Activated naive CD4-positive, alpha-beta T cell treated with anti-CD3 and anti-CD28 coated beads, Interleukin-2, amount 50 U/mL, for 24 hours (primary cell): ENCODE measurements at regions not wholly inside any gene's neighbourhood (a gene's known extent, or its start where the extent isn't known, plus 50 kb on each side); places are given as distances from the start of the nearest gene placed in this dataset.

Experiments used
- H3K27ac Mint-ChIP-seq: one replicate; pipeline ENCODE4 v1.8.0; 2021; ENCODE audit warnings: mild to moderate bottlenecking, mixed read lengths
- H3K27me3 Mint-ChIP-seq: one replicate; pipeline ENCODE4 v1.8.0; 2021; ENCODE audit warnings: mixed read lengths
- H3K36me3 Mint-ChIP-seq: one replicate; pipeline ENCODE4 v1.8.0; 2021; ENCODE audit warnings: mixed read lengths
- H3K4me1 Mint-ChIP-seq: one replicate; pipeline ENCODE4 v1.8.0; 2021; ENCODE audit warnings: mixed read lengths
- H3K4me3 Mint-ChIP-seq: one replicate; pipeline ENCODE4 v1.8.0; 2021; ENCODE audit warnings: mild to moderate bottlenecking, mixed read lengths
- H3K9me3 Mint-ChIP-seq: one replicate; pipeline ENCODE4 v1.8.0; 2021; ENCODE audit warnings: mixed read lengths

GRCh38 chr13:78239714-78240113 is 321.1 kb upstream of the EDNRB start:
- Mint-ChIP-seq H3K9me3 (no peaks in the 10 kb centered on the region), H3K36me3 (no peaks in the 10 kb centered on the region), H3K27ac (no peak overlapping the region), H3K27me3 (peaks cover 6% of the 10 kb centered on the region), H3K4me1 (no peaks in the 10 kb centered on the region), H3K4me3 (no peak overlapping the region)

GRCh38 chr13:78238911-78239310 is 320.3 kb upstream of the EDNRB start:
- H3K27me3 Mint-ChIP-seq: peaks cover 6% of the 10 kb centered on the region
- H3K9me3 Mint-ChIP-seq: no peaks in the 10 kb centered on the region
- H3K27ac Mint-ChIP-seq: no peak overlapping the region
- H3K4me1 Mint-ChIP-seq: no peaks in the 10 kb centered on the region
- no peak overlapping the region for H3K4me3 Mint-ChIP-seq
- no peaks in the 10 kb centered on the region for H3K36me3 Mint-ChIP-seq

DNA sequence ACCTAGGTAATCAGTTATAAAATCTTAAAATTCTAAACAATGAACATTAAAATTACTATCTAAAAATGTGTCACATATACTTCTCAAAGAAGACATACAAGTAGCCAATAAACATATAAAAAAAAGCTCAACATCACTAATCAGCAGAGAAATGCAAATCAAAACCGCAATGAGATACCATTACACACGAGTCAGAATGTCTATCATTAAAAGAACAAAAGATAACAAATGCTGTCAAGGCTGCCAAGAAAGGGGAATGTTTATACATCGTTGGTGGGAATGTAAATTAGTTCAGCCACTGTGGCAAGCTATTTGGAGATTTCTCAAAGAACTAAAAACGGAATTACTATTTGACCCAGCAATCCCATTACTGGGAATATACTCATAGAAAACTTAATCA is 310.3 kb upstream of the EDNRB start:
- Mint-ChIP-seq H3K4me1 (no peaks in the 10 kb centered on the region), H3K9me3 (peaks cover 4% of the 10 kb centered on the region), H3K36me3 (no peaks in the 10 kb centered on the region), H3K4me3 (no peak overlapping the region), H3K27ac (no peak overlapping the region), H3K27me3 (no peaks in the 10 kb centered on the region)

GRCh38 chr13:78228211-78228610 is 309.6 kb upstream of the EDNRB start:
- Mint-ChIP-seq H3K36me3 (no peaks in the 10 kb centered on the region), H3K4me1 (no peaks in the 10 kb centered on the region), H3K9me3 (peaks cover 4% of the 10 kb centered on the region), H3K4me3 (no peak overlapping the region), H3K27me3 (no peaks in the 10 kb centered on the region), H3K27ac (no peak overlapping the region)

GRCh38 chr13:78227709-78228108 is 309.1 kb upstream of the EDNRB start:
- Mint-ChIP-seq H3K27ac (no peak overlapping the region), H3K9me3 (peaks cover 4% of the 10 kb centered on the region), H3K4me1 (no peaks in the 10 kb centered on the region), H3K27me3 (no peaks in the 10 kb centered on the region), H3K4me3 (no peak overlapping the region), H3K36me3 (no peaks in the 10 kb centered on the region)

DNA sequence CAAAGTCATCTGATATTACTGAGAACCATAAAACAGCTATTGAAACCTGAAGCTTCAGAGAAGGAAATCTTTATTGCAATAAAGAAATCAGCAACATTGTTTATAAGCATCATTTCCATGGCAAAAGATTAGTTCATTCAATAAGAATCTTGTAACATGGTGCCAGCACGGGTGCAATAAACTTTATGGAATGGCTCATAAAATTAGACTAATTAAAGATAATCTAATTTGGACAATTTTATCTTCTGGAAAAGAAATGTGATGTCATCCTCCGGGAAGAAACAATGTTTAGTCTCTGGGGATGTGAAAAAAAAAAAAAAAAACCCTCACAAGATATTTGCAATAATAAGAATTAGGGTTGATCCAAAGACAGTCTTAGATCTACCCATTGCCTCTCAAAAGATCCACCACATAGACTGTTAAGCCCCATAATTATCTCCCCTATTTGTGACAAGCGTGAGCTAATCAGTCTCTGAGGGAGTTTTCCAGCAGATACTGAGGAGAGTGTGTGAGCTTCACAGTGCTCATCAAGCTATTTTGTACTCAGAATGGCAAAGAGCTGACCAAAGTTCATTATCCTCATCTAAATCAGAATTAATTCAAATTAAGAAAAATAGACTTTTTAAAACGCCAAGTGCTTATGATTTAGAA is 297.0 kb upstream of the EDNRB start:
- no peaks in the 10 kb centered on the region for H3K36me3 Mint-ChIP-seq
- no peaks in the 10 kb centered on the region for H3K9me3 Mint-ChIP-seq
- H3K4me3 Mint-ChIP-seq: no peak overlapping the region
- H3K27me3 Mint-ChIP-seq: no peaks in the 10 kb centered on the region
- H3K27ac Mint-ChIP-seq: no peak overlapping the region
- no peaks in the 10 kb centered on the region for H3K4me1 Mint-ChIP-seq

- Mint-ChIP-seq H3K27ac (no peak overlapping the region), H3K9me3 (no peaks in the 10 kb centered on the region), H3K4me1 (no peaks in the 10 kb centered on the region), H3K4me3 (no peak overlapping the region), H3K36me3 (no peaks in the 10 kb centered on the region), H3K27me3 (peaks cover 5% of the 10 kb centered on the region)
These were observed 282.8 kb upstream of the EDNRB start for GRCh38 chr13:78201411-78201810.

GRCh38 chr13:78198821-78199220 is 280.2 kb upstream of the EDNRB start:
- no peak overlapping the region for H3K27ac Mint-ChIP-seq

DNA sequence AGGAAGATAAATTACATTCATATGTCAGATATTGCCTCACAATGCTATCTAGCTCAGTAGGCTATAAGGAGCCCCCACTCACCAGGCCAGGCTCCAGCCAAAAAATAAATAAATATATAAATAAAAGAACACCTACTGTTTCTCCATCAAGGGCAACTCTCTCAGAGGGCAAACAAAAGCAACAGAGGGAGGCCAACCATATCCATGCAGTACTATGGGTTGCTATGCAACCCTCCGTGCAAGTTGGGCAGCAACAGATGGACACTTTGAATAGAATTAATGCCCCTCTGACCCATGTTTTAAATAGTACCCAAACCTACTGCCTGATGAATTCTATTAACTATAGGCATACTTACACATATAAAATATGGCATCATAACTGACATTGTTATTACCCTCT is 279.8 kb upstream of the EDNRB start:
- no peak overlapping the region for H3K4me3 Mint-ChIP-seq
- no peaks in the 10 kb centered on the region for H3K36me3 Mint-ChIP-seq
- H3K27me3 Mint-ChIP-seq: peaks cover 4% of the 10 kb centered on the region
- H3K27ac Mint-ChIP-seq: no peak overlapping the region
- no peaks in the 10 kb centered on the region for H3K9me3 Mint-ChIP-seq
- no peaks in the 10 kb centered on the region for H3K4me1 Mint-ChIP-seq

More at GRCh38 chr13:78198821-78199220, 280.2 kb upstream of the EDNRB start:
- Mint-ChIP-seq H3K27me3 (peaks cover 5% of the 10 kb centered on the region), H3K4me1 (no peaks in the 10 kb centered on the region), H3K36me3 (no peaks in the 10 kb centered on the region), H3K4me3 (no peak overlapping the region), H3K9me3 (no peaks in the 10 kb centered on the region)

DNA sequence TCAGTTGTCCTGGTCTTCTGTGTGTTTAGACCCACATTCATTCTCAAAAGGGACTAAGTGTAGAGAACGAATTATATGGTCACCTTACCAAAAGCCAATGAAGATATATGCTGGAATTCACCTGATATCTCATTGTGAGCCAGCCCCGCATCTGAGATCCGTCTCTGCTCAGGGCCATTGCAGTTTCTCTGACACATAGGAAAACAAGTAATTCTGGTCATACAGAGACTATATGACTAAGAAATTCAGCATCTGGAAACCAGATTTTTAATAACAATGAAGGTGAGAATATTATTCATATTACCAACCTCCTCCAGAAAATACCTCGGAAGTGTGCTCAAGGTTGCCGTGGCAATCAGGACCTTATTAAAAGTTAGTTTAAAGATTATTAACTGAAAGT is 278.6 kb upstream of the EDNRB start:
- Mint-ChIP-seq H3K4me3 (no peak overlapping the region), H3K36me3 (no peaks in the 10 kb centered on the region), H3K9me3 (no peaks in the 10 kb centered on the region), H3K27me3 (peaks cover 2% of the 10 kb centered on the region), H3K4me1 (no peaks in the 10 kb centered on the region), H3K27ac (no peak overlapping the region)

DNA sequence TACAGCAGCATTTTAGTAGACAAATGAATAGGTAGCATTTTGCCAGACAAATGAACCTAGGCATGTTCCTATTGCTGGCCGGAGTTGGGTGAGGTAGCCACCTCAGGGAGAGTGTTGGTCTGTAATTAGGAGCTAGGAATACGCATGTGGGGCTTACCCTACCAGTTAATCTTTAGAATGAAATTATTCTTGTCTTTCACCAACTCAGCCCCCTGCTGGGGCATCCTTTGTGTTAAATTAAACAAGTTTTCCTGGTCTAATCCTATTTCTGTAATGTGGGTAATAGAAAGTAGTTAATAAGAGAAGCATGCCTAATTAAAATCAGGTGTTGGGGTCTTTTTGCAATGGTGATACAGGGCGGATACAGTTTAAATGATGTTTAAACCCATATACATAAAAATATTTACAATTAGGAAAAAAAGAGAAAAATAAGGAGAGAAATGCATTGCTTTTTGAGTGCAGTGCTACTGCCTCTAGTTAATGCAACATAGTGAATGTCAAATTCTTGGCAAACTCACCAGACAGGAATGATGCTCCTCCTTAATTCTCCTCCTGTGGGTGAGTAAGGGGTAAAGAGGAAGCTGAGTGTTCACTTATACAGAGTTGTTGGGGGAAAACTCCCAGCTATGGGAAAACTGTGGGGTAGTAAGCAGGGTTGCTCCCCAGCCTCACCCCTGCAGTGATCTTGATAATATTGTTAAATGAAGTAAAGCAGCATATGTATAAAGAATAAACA is 276.4 kb upstream of the EDNRB start:
- Mint-ChIP-seq H3K36me3 (no peaks in the 10 kb centered on the region), H3K4me1 (no peaks in the 10 kb centered on the region), H3K9me3 (no peaks in the 10 kb centered on the region), H3K4me3 (no peak overlapping the region), H3K27ac (no peak overlapping the region), H3K27me3 (peaks cover 2% of the 10 kb centered on the region)

DNA sequence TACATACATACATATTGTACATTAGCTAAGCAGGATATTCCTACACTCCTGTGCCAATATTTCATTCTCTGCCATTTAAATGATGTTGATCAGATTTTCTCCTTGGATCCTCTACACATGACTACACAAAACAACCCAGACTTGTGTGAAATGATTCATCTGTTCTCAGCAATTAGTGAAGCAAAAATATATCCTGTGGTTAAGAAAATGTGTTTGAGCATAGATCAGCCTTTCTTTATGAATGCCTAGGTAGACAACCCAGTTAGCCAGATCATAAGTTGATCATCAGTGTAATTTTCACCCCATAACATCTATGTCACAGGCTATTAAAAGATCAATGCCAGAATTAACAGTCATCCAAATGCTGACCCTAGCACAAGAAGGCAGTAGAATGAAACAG is 275.2 kb upstream of the EDNRB start:
- no peak overlapping the region for H3K4me3 Mint-ChIP-seq
- H3K27ac Mint-ChIP-seq: no peak overlapping the region
- no peaks in the 10 kb centered on the region for H3K9me3 Mint-ChIP-seq
- no peaks in the 10 kb centered on the region for H3K36me3 Mint-ChIP-seq
- H3K4me1 Mint-ChIP-seq: no peaks in the 10 kb centered on the region
- H3K27me3 Mint-ChIP-seq: peaks cover 2% of the 10 kb centered on the region

GRCh38 chr13:78192716-78193115 is 274.1 kb upstream of the EDNRB start:
- no peaks in the 10 kb centered on the region for H3K4me1 Mint-ChIP-seq
- no peaks in the 10 kb centered on the region for H3K9me3 Mint-ChIP-seq
- no peak overlapping the region for H3K27ac Mint-ChIP-seq
- H3K4me3 Mint-ChIP-seq: no peak overlapping the region
- H3K36me3 Mint-ChIP-seq: no peaks in the 10 kb centered on the region
- peaks cover 2% of the 10 kb centered on the region for H3K27me3 Mint-ChIP-seq

DNA sequence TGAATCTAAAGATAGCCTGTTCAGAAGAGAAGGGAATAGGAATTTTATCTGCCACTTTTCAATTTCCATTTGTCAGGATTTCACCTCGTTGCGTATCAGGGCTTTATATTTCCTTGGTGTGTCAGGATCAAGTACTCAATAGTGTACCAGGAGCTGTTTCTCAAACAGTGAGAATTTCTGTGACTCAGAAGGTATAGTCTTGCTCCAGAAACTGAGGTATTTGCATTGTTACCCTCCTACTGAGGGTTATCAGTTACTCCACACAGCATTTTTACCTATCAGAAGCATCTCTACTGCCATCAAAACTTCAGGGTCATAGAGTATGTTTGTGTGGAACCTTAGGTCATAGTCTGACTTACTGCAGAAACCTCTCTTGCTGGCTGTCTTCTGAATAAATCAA is 271.7 kb upstream of the EDNRB start:
- no peaks in the 10 kb centered on the region for H3K9me3 Mint-ChIP-seq
- no peak overlapping the region for H3K27ac Mint-ChIP-seq
- no peak overlapping the region for H3K4me3 Mint-ChIP-seq
- H3K27me3 Mint-ChIP-seq: peaks cover 2% of the 10 kb centered on the region
- H3K4me1 Mint-ChIP-seq: no peaks in the 10 kb centered on the region
- H3K36me3 Mint-ChIP-seq: no peaks in the 10 kb centered on the region

DNA sequence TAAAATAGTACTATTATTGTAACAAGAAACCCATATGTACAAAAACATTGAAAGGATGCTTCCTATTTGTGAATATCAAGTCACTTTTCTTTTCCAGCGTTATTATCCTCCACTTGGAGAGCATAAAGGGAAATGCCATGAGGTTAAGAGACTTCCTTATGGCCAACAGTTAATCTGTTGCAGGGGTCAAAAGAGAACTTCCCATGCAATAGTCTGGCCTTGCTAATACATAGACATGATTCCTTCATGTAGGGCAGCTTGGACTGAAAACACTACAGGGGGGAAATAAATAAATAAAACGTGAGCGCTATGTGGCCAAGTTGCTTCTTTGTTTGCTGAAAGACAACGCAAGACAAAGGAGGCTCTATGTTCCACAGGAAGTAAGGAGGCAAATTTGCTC is 269.1 kb upstream of the EDNRB start:
- no peaks in the 10 kb centered on the region for H3K4me1 Mint-ChIP-seq
- H3K9me3 Mint-ChIP-seq: no peaks in the 10 kb centered on the region
- H3K4me3 Mint-ChIP-seq: no peak overlapping the region
- H3K27ac Mint-ChIP-seq: no peak overlapping the region
- peaks cover 4% of the 10 kb centered on the region for H3K27me3 Mint-ChIP-seq
- no peaks in the 10 kb centered on the region for H3K36me3 Mint-ChIP-seq

GRCh38 chr13:78185700-78186099 is 267.1 kb upstream of the EDNRB start:
- H3K9me3 Mint-ChIP-seq: no peaks in the 10 kb centered on the region
- no peaks in the 10 kb centered on the region for H3K4me1 Mint-ChIP-seq
- no peak overlapping the region for H3K27ac Mint-ChIP-seq
- H3K27me3 Mint-ChIP-seq: peaks cover 4% of the 10 kb centered on the region
- H3K4me3 Mint-ChIP-seq: no peak overlapping the region
- no peaks in the 10 kb centered on the region for H3K36me3 Mint-ChIP-seq

DNA sequence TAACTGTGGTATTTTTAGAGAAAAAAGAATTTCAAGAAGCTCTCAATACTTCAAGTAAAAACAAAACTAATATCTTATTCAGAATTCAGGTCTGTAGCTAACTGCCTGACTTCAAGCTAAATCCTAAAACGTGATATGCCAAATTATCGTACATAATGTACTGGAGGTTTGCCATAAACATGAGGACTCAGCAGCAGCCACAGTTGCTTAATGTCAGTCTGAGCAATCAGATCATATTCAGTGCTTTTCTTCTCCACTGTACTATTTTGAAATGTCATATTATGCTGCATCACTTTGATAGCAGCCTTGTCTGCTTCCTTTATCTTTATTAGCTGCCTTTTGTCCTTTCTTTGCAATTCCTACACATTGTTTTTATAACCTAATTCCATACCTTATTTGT is 265.1 kb upstream of the EDNRB start:
- Mint-ChIP-seq H3K36me3 (no peaks in the 10 kb centered on the region), H3K27me3 (peaks cover 2% of the 10 kb centered on the region), H3K4me1 (no peaks in the 10 kb centered on the region), H3K27ac (no peak overlapping the region), H3K9me3 (no peaks in the 10 kb centered on the region), H3K4me3 (no peak overlapping the region)
